GM12865 (cell line): ENCODE measurements at regions not wholly inside any gene's neighbourhood (a gene's known extent, or its start where the extent isn't known, plus 50 kb on each side); places are given as distances from the start of the nearest gene placed in this dataset.

Source experiments
- DNase-seq: peaks from one replicate; pipeline ENCODE4 v3.0.0; 2010; ENCODE audit warnings: low read depth
- H3K4me3 ChIP-seq: 2 replicates; pipeline ENCODE4 v1.5.1; 2011; ENCODE audit warnings: mild to moderate bottlenecking, low read depth, low read length, control low read depth
- CTCF ChIP-seq: IDR thresholded peaks from 2 replicates; pipeline ENCODE4 v1.5.1; 2011; ENCODE audit warnings: low read length, control low read depth, low read depth, inconsistent platforms; ENCODE audit not compliant: insufficient read depth; ENCODE audit errors: missing control alignments

- no peak overlapping the region for H3K4me3 ChIP-seq
- no peak for TF ChIP-seq CTCF
- DNase-seq: no peak
These were observed 243.7 kb downstream of the RASEF start for GRCh38 chr9:82819260-82819659.

DNA sequence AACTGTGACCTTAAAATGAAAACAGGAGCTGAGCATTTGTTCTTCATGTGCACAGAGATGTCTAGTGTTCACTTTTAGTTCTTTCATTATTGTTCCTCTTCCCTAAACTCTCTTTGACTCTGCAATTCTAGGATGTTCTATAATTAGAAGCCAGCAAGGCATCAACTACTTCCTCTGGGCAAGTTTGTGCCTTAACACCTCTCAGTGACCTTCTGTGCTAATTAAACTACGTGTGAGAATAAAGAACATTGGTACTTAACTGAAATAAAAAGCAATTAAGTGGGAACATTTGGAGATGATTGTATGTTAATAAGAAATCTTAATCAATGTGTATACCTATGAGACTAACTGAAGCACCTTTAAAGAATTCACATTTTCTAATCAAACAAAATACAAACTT lies 242.8 kb downstream of the RASEF start:
- no peak for DNase-seq
- TF ChIP-seq CTCF: no peak

DNA sequence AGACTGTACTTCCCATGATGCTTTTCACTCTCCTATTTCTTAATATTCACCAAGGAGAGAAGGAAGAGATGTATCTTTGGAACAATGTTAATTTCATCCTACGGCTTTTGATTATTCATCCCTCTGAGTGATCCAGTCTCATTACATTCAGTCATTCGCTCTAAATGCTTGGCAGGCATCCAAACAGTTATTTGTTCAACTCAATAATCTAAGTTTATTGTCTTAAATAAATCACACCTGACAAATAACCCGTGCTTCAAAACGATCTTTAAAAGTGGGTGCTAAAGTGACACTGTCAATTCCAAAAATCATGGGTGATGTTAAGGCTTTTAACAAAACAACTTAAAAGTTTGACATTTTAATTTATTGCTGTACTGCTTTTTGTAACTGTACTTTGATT lies 233.1 kb downstream of the RASEF start:
- no peak overlapping the region for H3K4me3 ChIP-seq
- DNase-seq: no peak
- TF ChIP-seq CTCF: no peak

More for the DNA sequence above, 242.8 kb downstream of the RASEF start:
- no peak overlapping the region for H3K4me3 ChIP-seq

GRCh38 chr9:82865524-82865923 lies 197.4 kb downstream of the RASEF start:
- H3K4me3 ChIP-seq: no peak overlapping the region
- no peak for TF ChIP-seq CTCF
- no peak for DNase-seq

- TF ChIP-seq CTCF: no peak
- DNase-seq: no peak
- no peak overlapping the region for H3K4me3 ChIP-seq
These were observed 182.4 kb downstream of the RASEF start for GRCh38 chr9:82880336-82881050.

DNA sequence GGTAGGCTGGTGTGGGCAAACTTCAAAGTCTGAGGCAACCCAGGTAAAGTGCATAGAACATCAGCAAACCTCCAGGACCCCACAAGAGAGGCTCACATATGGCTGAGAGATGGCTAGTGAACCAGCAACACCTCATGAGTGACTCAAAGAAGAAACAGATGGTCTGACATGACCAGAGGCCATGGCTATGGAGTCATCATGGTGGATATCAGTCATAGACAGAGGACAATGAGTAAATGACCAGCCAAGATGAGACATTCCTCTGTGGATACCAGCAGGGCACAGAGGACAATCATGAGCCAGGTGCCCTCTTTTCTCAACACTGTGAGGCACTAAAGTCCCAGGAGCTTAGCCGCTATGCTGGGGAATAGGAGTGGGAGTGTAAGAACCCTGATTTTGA lies 180.8 kb downstream of the RASEF start:
- H3K4me3 ChIP-seq: no peak overlapping the region
- DNase-seq: no peak
- no peak for TF ChIP-seq CTCF

- no peak overlapping the region for H3K4me3 ChIP-seq
- no peak for TF ChIP-seq CTCF
- DNase-seq: no peak
These were observed 180.2 kb downstream of the RASEF start for GRCh38 chr9:82882748-82883147.
